Right lobe of liver (tissue), 4 donors: ENCODE measurements at regions not wholly inside any gene's neighbourhood (a gene's known extent, or its start where the extent isn't known, plus 50 kb on each side); places are given as distances from the start of the nearest gene placed in this dataset.

Source experiments
- CTCF ChIP-seq, 4 donors: fragments of 200-600 bp in 3 of 4; fragments of 450-650 bp in 1 of 4; IDR thresholded peaks; one replicate each; pipeline versions ENCODE4 v1.5.1 to v1.8.0; 2016 to 2022; ENCODE audit warnings: antibody characterized with exemption in 4 of 4, mild to moderate bottlenecking in 2 of 4
- POLR2A ChIP-seq: fragments of 450-650 bp; IDR thresholded peaks from one replicate; pipeline ENCODE4 v1.6.1; 2017; ENCODE audit warnings: antibody characterized with exemption, mild to moderate bottlenecking
- donor health status: DM: no; HTN: no; CAD: no.
- donor health status: DM: no; HTN: no; CAD: no.
- donor health status: DM: no; HTN: yes; CAD: no.

- TF ChIP-seq CTCF (IDR thresholded peaks at IDR 0.05) = no peak
- no peak for TF ChIP-seq POLR2A
Measured at GRCh38 chr4:141463678-141464077, 172.7 kb upstream of the IL15 start.
